GM06990 (cell line): ENCODE measurements at regions not wholly inside any gene's neighbourhood (a gene's known extent, or its start where the extent isn't known, plus 50 kb on each side); places are given as distances from the start of the nearest gene placed in this dataset.

ENCODE experiments used
- DNase-seq: peaks from one replicate; pipeline ENCODE4 v3.0.0-alpha.2; 2011; ENCODE audit not compliant: insufficient read length; ENCODE audit errors: extremely low read depth
- H3K27me3 ChIP-seq: replicated peaks from 2 replicates; pipeline ENCODE4 v1.6.0; 2011; ENCODE audit warnings: low read length; ENCODE audit not compliant: control insufficient read depth, insufficient read depth
- H3K36me3 ChIP-seq: 2 replicates; pipeline ENCODE4 v1.5.1; 2011; ENCODE audit warnings: low read length; ENCODE audit not compliant: control insufficient read depth, insufficient read depth
- H3K4me3 ChIP-seq: replicated peaks from 2 replicates; pipeline ENCODE4 v1.5.1; 2011; ENCODE audit warnings: low read depth, mild to moderate bottlenecking, control low read depth, low read length
- TF ChIP-seq, protein P1 (sequence below): IDR thresholded peaks from 2 replicates; pipeline ENCODE4 v1.5.1; 2011; ENCODE audit warnings: low read length, control low read depth, mild to moderate bottlenecking, inconsistent platforms; ENCODE audit not compliant: insufficient read depth, poor library complexity, severe bottlenecking

DNA sequence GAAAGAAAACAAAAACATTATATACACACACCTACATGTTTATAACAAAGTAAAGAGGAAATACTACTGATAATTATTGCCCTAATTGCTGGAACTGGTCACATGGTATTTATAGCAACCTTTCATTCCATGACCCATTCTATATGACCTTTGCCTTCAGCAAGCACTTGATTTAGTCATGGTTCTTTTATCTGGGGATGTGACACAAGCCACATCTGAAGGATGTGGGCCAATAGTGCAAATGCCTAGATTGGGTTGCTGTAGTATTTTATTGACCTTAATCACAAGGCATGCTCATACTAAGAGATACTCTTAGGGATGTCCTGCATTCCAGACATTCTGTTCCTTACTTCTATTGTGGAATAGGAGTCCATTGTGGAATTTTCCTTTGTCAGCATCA, 723.5 kb upstream of the POM121L12 start:
- no peaks in the 10 kb centered on the region for H3K36me3 ChIP-seq
- no peaks in the 10 kb centered on the region for H3K27me3 ChIP-seq
- no peak overlapping the region for H3K4me3 ChIP-seq
- TF ChIP-seq, protein P1, sequence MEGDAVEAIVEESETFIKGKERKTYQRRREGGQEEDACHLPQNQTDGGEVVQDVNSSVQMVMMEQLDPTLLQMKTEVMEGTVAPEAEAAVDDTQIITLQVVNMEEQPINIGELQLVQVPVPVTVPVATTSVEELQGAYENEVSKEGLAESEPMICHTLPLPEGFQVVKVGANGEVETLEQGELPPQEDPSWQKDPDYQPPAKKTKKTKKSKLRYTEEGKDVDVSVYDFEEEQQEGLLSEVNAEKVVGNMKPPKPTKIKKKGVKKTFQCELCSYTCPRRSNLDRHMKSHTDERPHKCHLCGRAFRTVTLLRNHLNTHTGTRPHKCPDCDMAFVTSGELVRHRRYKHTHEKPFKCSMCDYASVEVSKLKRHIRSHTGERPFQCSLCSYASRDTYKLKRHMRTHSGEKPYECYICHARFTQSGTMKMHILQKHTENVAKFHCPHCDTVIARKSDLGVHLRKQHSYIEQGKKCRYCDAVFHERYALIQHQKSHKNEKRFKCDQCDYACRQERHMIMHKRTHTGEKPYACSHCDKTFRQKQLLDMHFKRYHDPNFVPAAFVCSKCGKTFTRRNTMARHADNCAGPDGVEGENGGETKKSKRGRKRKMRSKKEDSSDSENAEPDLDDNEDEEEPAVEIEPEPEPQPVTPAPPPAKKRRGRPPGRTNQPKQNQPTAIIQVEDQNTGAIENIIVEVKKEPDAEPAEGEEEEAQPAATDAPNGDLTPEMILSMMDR, result no peak
- DNase-seq, result no peak

DNA sequence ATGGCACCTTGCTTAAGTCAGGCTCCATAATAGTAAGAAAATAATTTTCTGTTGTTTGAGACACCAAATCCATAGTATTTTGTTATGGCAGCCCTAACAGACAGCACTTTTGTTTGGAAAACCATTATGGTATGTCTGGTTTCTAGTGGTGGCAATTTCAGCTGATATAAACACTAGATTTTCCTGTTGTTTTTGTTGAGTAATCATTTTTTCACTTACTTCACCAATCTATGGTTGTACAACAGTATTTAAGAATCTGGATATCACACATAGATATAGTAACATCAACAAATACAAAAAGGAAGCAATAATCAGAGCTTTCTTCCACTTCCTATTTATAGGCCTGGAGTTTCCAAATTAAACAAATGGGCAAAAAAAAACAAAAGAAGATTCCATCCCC, 725.8 kb upstream of the POM121L12 start:
- H3K4me3 ChIP-seq, result no peak overlapping the region
- TF ChIP-seq, protein P1, result no peak
- no peak for DNase-seq
- H3K36me3 ChIP-seq, result no peaks in the 10 kb centered on the region
- H3K27me3 ChIP-seq, result no peaks in the 10 kb centered on the region

DNA sequence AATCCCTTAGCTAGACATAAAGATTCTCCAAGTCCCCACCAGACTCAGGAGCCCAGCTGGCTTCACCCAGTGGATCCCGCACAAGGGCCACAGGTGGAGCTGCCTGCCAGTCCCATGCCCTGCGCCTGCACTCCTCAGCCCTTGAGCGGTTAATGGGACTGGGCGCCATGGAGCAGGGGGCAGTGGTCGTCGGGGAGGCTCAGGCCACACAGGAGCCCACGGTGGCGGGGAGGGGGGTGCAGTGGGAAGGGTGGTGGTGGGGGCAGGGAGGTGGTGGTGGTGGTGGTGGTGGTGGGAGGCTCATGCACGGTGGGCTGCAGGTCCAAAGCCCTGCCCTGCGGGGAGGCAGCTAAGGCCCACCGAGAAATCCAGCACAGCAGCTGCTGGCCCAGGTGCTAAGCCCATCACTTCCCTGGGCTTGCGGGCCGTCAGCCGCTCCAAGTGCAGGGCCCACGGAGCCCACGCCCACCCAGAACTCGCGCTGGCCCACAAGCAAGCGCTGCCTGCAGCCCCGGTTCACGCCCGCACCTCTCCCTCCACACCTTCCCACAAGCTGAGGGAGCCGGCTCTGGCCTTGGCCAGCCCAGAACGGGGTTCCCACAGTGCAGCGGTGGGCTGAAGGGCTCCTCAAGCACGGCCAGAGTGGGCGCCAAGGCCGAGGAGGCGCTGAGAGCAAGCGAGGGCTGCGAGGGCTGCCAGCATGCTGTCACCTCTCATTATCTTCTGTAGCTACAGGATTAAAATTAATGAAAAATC, 732.5 kb upstream of the POM121L12 start:
- TF ChIP-seq, protein P1, result no peak
- Histone ChIP-seq H3K27me3 (no peaks in the 10 kb centered on the region), H3K4me3 (no peak overlapping the region), H3K36me3 (no peaks in the 10 kb centered on the region)
- DNase-seq, result no peak

DNA sequence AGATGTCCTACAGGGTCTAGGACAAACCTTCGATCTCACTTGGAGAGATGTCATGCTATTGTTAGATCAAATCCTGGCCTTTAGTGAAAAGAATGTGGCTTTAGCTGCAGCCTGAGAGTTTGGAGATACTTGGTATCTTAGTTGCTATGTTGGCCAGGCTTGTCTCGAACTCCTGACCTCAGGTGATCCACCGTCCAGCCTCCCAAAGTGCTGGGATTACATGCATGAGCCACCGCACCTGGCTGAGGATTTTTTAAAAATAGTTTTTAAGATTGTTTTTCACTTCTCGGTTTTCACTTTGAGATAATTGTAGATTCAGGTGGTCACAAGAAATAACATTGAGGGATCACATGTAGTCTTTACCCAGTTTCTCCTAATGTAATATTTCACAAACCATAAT, 738.3 kb upstream of the POM121L12 start:
- no peak for DNase-seq
- TF ChIP-seq, protein P1, result no peak
- no peaks in the 10 kb centered on the region for H3K36me3 ChIP-seq
- H3K27me3 ChIP-seq, result no peaks in the 10 kb centered on the region
- no peak overlapping the region for H3K4me3 ChIP-seq

DNA sequence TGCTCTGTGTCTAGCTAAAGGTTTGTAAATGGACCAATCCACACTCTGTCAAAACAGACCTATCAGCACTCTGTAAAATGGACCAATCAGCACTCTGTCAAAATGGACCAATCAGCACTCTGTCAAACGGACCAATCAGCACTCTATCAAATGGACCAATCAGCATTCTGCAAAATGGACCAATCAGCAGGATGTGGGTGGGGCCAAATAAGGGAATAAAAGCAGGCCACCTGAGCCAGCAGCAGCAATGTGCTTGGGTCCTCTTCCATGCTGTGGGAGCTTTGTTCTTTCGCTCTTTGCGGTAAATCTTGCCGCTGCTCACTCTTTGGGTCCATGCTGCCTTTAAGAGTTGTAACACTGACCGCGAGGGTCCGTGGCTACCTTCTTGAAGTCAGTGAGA, 740.5 kb upstream of the POM121L12 start:
- Histone ChIP-seq H3K27me3 (no peaks in the 10 kb centered on the region), H3K4me3 (no peak overlapping the region), H3K36me3 (no peaks in the 10 kb centered on the region)
- TF ChIP-seq, protein P1, result no peak
- DNase-seq, result no peak

DNA sequence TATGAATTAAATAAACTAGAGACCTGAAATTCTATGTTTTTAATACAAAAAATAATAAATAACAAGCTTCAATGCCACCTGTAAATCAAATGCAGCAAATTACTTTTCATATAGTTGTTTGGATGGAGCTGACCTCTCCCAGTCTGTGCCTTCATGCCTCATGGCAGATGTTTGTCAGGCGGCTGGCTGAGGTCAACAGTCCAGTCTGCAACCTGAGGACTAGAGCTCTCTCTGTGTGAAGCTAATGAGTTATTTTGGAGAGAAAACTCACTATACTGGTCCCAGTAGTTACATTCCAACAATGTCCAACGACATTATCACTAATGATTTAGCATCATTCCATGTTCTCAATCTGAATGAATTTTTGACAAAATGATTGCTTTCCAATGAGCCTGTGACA, 746.2 kb upstream of the POM121L12 start:
- TF ChIP-seq, protein P1, result no peak
- DNase-seq, result no peak
- Histone ChIP-seq H3K36me3 (no peaks in the 10 kb centered on the region), H3K27me3 (no peaks in the 10 kb centered on the region), H3K4me3 (no peak overlapping the region)
